SIG-M5 treated with dmso at 0.1 percent for 504 hours (cell line): ENCODE measurements at regions not wholly inside any gene's neighbourhood (a gene's known extent, or its start where the extent isn't known, plus 50 kb on each side); places are given as distances from the start of the nearest gene placed in this dataset.
"Not testable (repeated sequence)": the region's sequence is repeated elsewhere in the genome, so short reads cannot be mapped to it uniquely, and the experiment has no call there.

Source experiments
- DNase-seq: peaks from one replicate; lab custom pipeline; 2025; ENCODE audit not compliant: unreplicated experiment; lab: John Stamatoyannopoulos, UW

GRCh38 chr11:98061858-98062257 is 958.9 kb upstream of the CNTN5 start:
- no peak for DNase-seq

- no peak for DNase-seq
These were observed 958.0 kb upstream of the CNTN5 start for GRCh38 chr11:98062714-98063113.

GRCh38 chr11:98068251-98068650 is 952.5 kb upstream of the CNTN5 start:
- DNase-seq: no peak

- not testable (repeated sequence) for DNase-seq
These were observed 951.6 kb upstream of the CNTN5 start for GRCh38 chr11:98069147-98069546.

- DNase-seq: no peak
These were observed 950.9 kb upstream of the CNTN5 start for GRCh38 chr11:98069861-98070260.

GRCh38 chr11:98090861-98091505 is 929.8 kb upstream of the CNTN5 start:
- DNase-seq: no peak

GRCh38 chr11:98099371-98099770 is 921.4 kb upstream of the CNTN5 start:
- no peak for DNase-seq

GRCh38 chr11:98100689-98101088 is 920.1 kb upstream of the CNTN5 start:
- no peak for DNase-seq

GRCh38 chr11:98101329-98101728 is 919.4 kb upstream of the CNTN5 start:
- DNase-seq: no peak

- DNase-seq: no peak
These were observed 916.5 kb upstream of the CNTN5 start for GRCh38 chr11:98104249-98104648.

- no peak for DNase-seq
These were observed 913.0 kb upstream of the CNTN5 start for GRCh38 chr11:98107736-98108135.

GRCh38 chr11:98110030-98110429 is 910.7 kb upstream of the CNTN5 start:
- no peak for DNase-seq

- DNase-seq: no peak
These were observed 904.9 kb upstream of the CNTN5 start for GRCh38 chr11:98115873-98116272.

- DNase-seq: no peak
These were observed 890.6 kb upstream of the CNTN5 start for GRCh38 chr11:98130117-98130625.

GRCh38 chr11:98136357-98136756 is 884.4 kb upstream of the CNTN5 start:
- DNase-seq: peak; percentile 37

GRCh38 chr11:98137437-98137836 is 883.3 kb upstream of the CNTN5 start:
- no peak for DNase-seq

GRCh38 chr11:98143661-98144060 is 877.1 kb upstream of the CNTN5 start:
- no peak for DNase-seq

GRCh38 chr11:98153752-98154151 is 867.0 kb upstream of the CNTN5 start:
- DNase-seq: no peak

GRCh38 chr11:98155696-98156095 is 865.1 kb upstream of the CNTN5 start:
- DNase-seq: no peak

- DNase-seq: no peak
These were observed 842.8 kb upstream of the CNTN5 start for GRCh38 chr11:98177925-98178324.

- DNase-seq: no peak
These were observed 840.2 kb upstream of the CNTN5 start for GRCh38 chr11:98180511-98180910.

GRCh38 chr11:98180921-98181320 is 839.8 kb upstream of the CNTN5 start:
- no peak for DNase-seq

- no peak for DNase-seq
These were observed 837.7 kb upstream of the CNTN5 start for GRCh38 chr11:98183034-98183433.
